Adipocyte (in vitro differentiated cells): ENCODE measurements at regions not wholly inside any gene's neighbourhood (a gene's known extent, or its start where the extent isn't known, plus 50 kb on each side); places are given as distances from the start of the nearest gene placed in this dataset.

Experiments
- DNase-seq: peaks from one replicate; pipeline ENCODE4 v3.0.0-alpha.2; 2015; ENCODE audit warnings: low read depth
- H3K27me3 ChIP-seq: replicated peaks from 2 replicates; pipeline ENCODE4 v1.7.0; 2013; ENCODE audit warnings: mild to moderate bottlenecking, low read length, moderate library complexity; ENCODE audit not compliant: control insufficient read depth, insufficient read depth
- H3K36me3 ChIP-seq: 2 replicates; pipeline ENCODE4 v1.7.0; 2013; ENCODE audit warnings: low read length, mild to moderate bottlenecking, moderate library complexity; ENCODE audit not compliant: control insufficient read depth, insufficient read depth, severe bottlenecking
- H3K4me1 ChIP-seq: 2 replicates; pipeline ENCODE4 v1.7.0; 2013; ENCODE audit warnings: mild to moderate bottlenecking, low read length, moderate library complexity; ENCODE audit not compliant: control insufficient read depth, insufficient read depth
- H3K4me3 ChIP-seq: 2 replicates; pipeline ENCODE4 v1.7.0; 2013; ENCODE audit warnings: mild to moderate bottlenecking, low read length, moderate library complexity
- H3K9ac ChIP-seq: 2 replicates; pipeline ENCODE4 v1.7.0; 2013; ENCODE audit warnings: mild to moderate bottlenecking, low read length, moderate library complexity
- H3K9me3 ChIP-seq: 2 replicates; pipeline ENCODE4 v1.7.0; 2013; ENCODE audit warnings: mild to moderate bottlenecking, low read length, moderate library complexity; ENCODE audit not compliant: control insufficient read depth

- Histone ChIP-seq H3K4me3 (no peak overlapping the region), H3K9me3 (no peaks in the 10 kb centered on the region), H3K36me3 (no peaks in the 10 kb centered on the region), H3K9ac (no peak overlapping the region), H3K27me3 (no peaks in the 10 kb centered on the region), H3K4me1 (peaks cover 6% of the 10 kb centered on the region)
- DNase-seq, result no peak
Measured at GRCh38 chr5:118006219-118006618, 982.1 kb downstream of the DTWD2 start.

GRCh38 chr5:117999939-118000549, 988.3 kb downstream of the DTWD2 start:
- H3K27me3 ChIP-seq, result no peaks in the 10 kb centered on the region
- no peaks in the 10 kb centered on the region for H3K4me1 ChIP-seq
- DNase-seq, result peak; percentile 44
- no peak overlapping the region for H3K4me3 ChIP-seq
- no peaks in the 10 kb centered on the region for H3K36me3 ChIP-seq
- H3K9ac ChIP-seq, result no peak overlapping the region
- H3K9me3 ChIP-seq, result no peaks in the 10 kb centered on the region

DNA sequence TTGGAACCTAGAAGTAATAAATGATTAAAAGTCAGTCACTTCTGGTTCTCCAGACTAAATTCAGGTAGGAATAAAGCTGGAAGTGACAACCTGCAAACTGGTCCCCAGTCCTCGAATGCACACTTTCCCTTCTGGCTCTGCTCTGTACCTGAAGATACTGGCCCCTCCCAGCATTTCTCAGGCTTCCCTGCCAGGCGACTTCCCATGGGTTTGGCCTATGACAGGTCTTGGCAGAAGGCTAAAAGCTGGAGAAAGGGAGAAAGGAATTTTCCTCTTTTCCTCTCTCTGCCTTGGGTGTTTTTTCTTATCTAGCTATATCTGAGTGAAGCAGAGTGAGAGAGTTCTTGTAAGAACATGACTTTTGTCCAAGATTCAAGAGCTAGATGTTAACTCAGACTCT, 1005.7 kb downstream of the DTWD2 start:
- DNase-seq, result peak; percentile 17
- Histone ChIP-seq H3K27me3 (no peaks in the 10 kb centered on the region), H3K4me1 (peaks cover 7% of the 10 kb centered on the region), H3K36me3 (no peaks in the 10 kb centered on the region), H3K9me3 (no peaks in the 10 kb centered on the region), H3K4me3 (no peak overlapping the region), H3K9ac (no peak overlapping the region)

DNA sequence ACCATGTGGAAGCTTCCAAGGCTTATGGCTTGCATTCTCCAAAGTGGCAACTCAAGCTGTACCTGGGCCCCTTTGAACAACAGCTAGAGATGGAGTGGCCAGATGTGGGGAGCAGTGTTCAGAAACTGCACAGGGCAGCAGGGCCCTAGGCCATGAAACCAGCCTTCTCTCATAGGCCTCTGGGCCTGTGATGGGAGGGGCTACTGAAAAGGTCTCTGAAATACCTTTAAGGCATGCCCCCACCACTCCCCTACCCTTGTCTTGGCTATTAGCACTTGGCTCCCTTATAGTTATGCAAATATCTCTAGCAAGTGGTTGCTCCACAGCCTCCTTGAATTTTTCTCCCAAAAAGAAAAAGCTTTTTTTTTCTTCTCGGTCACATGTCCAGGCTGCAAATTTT, 1014.6 kb downstream of the DTWD2 start:
- Histone ChIP-seq H3K36me3 (no peaks in the 10 kb centered on the region), H3K9ac (no peak overlapping the region), H3K27me3 (no peaks in the 10 kb centered on the region), H3K4me1 (peaks cover 3% of the 10 kb centered on the region), H3K9me3 (no peaks in the 10 kb centered on the region), H3K4me3 (no peak overlapping the region)
- DNase-seq, result no peak

GRCh38 chr5:117955831-117956230, 1032.5 kb downstream of the DTWD2 start:
- DNase-seq, result peak; percentile 5
- Histone ChIP-seq H3K9ac (no peak overlapping the region), H3K27me3 (no peaks in the 10 kb centered on the region), H3K36me3 (no peaks in the 10 kb centered on the region), H3K4me1 (no peaks in the 10 kb centered on the region), H3K9me3 (peaks cover 6% of the 10 kb centered on the region), H3K4me3 (no peak overlapping the region)

DNA sequence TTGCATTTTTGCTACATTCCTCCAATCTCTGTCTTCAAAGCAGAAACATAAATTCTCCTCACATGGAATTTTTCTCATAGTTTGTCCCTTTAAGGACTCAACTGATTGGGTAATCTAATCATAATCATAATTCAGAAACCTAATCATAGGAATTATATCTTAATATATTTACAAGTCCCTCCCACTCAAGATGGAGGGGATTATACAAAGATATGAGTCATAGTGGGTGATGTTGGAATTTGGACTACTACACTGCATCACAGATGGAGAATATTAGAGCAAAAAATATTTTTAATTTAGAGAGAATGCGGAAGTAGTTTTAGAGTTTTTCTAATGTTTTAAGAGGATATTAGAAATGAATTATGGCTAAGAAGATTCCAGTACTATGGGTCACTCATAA, 1034.0 kb downstream of the DTWD2 start:
- Histone ChIP-seq H3K9ac (no peak overlapping the region), H3K4me3 (no peak overlapping the region)

DNA sequence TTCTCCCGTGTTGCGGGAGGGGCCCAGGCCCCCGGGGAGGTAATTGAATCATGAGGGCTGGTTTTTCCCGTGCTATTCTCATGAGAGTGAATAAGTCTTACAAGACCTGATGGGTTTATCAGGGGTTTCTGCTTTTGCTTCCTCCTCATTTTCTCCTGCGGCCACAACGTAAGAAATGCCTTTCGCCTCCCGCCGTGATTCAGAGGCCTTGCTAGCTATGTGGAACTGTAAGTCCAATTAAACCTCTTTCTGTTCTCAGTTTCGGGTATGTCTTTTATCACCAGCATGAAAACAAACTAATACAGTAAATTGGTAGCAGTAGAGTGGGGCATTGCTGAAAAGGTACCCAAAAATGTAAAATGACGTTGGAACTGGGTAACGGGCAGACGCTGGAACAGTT, 1035.1 kb downstream of the DTWD2 start:
- H3K9ac ChIP-seq, result no peak overlapping the region
- DNase-seq, result no peak
- no peaks in the 10 kb centered on the region for H3K4me1 ChIP-seq
- H3K27me3 ChIP-seq, result no peaks in the 10 kb centered on the region
- no peak overlapping the region for H3K4me3 ChIP-seq
- H3K9me3 ChIP-seq, result peaks cover 6% of the 10 kb centered on the region
- H3K36me3 ChIP-seq, result no peaks in the 10 kb centered on the region

More for the DNA sequence above, 1034.0 kb downstream of the DTWD2 start:
- Histone ChIP-seq H3K9me3 (peaks cover 6% of the 10 kb centered on the region), H3K36me3 (no peaks in the 10 kb centered on the region), H3K27me3 (no peaks in the 10 kb centered on the region), H3K4me1 (no peaks in the 10 kb centered on the region)
- peak; percentile 19 for DNase-seq

GRCh38 chr5:117947836-117948235, 1040.5 kb downstream of the DTWD2 start:
- Histone ChIP-seq H3K27me3 (no peaks in the 10 kb centered on the region), H3K36me3 (no peaks in the 10 kb centered on the region), H3K9me3 (peaks cover 11% of the 10 kb centered on the region), H3K4me3 (no peak overlapping the region), H3K4me1 (no peaks in the 10 kb centered on the region), H3K9ac (no peak overlapping the region)
- DNase-seq, result no peak

DNA sequence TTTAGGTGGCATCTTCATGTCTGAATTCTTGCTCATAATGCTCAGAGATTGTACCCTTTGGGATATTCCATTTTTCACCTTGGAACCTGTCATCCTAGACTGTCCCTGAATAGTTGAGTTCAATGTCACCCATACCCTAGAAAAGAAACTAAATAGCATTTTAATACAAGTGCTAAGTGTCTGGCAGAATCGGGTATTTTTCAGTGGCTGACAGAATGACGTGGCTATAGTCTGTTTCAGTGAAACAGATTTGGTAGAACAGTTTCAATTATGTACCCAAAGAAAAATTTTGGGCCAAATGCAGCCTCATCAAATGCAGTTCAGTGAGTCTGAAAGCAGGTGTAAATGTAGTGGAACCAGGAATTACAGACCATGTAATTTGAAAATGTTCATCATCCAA, 1041.2 kb downstream of the DTWD2 start:
- Histone ChIP-seq H3K27me3 (no peaks in the 10 kb centered on the region), H3K9ac (no peak overlapping the region), H3K9me3 (peaks cover 15% of the 10 kb centered on the region), H3K4me1 (no peaks in the 10 kb centered on the region), H3K36me3 (no peaks in the 10 kb centered on the region), H3K4me3 (no peak overlapping the region)
- DNase-seq, result no peak

DNA sequence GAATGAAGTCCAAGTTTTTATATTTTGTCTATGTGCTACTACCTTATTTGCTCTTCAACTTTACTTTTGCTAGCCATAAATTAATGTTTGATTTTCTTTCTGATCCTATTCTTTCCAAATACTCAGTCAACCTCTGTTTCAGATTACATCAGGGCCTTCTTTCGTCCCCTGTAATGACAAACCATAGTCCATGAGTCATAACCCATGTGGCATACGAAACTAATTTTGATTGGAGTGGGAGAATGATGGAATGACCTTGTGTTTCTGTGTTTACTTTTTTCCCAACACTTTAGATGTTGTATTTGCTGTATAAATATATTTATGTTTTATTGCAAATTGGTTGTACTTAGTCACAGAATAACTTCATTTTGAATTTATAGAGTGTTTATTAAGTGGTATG, 1043.1 kb downstream of the DTWD2 start:
- peaks cover 31% of the 10 kb centered on the region for H3K9me3 ChIP-seq
- H3K27me3 ChIP-seq, result no peaks in the 10 kb centered on the region
- no peak overlapping the region for H3K4me3 ChIP-seq
- no peak for DNase-seq
- no peaks in the 10 kb centered on the region for H3K36me3 ChIP-seq
- no peak overlapping the region for H3K9ac ChIP-seq
- no peaks in the 10 kb centered on the region for H3K4me1 ChIP-seq

DNA sequence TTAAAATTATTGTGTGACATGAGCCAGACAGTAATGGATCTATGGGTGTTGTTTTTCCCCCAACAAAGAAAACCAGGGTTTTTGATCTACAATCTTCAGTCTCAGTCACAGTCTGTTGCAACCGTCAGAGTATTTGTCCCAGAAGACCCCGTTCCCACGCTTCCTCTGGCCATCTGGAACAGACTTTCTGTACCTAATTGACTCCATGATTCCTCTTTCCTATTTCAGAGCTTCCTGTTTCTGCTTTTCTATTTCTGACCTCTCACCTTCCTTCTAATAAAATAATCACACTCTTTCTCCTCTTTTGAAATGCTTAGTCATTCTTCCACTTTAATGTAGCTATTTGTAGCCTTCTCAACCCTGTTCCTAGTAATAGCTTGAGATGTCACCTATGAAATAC, 1044.8 kb downstream of the DTWD2 start:
- Histone ChIP-seq H3K9ac (no peak overlapping the region), H3K36me3 (no peaks in the 10 kb centered on the region), H3K4me1 (no peaks in the 10 kb centered on the region), H3K27me3 (no peaks in the 10 kb centered on the region), H3K4me3 (no peak overlapping the region), H3K9me3 (peaks cover 48% of the 10 kb centered on the region)
- DNase-seq, result peak; percentile 11

- no peaks in the 10 kb centered on the region for H3K36me3 ChIP-seq
- H3K4me3 ChIP-seq, result no peak overlapping the region
- no peak overlapping the region for H3K9ac ChIP-seq
- H3K9me3 ChIP-seq, result peaks cover 52% of the 10 kb centered on the region
- H3K4me1 ChIP-seq, result no peaks in the 10 kb centered on the region
- no peaks in the 10 kb centered on the region for H3K27me3 ChIP-seq
- peak; percentile 10 for DNase-seq
Measured at GRCh38 chr5:117942861-117943519, 1045.4 kb downstream of the DTWD2 start.
